Spinal cord (tissue), 9 donors: ENCODE measurements at regions not wholly inside any gene's neighbourhood (a gene's known extent, or its start where the extent isn't known, plus 50 kb on each side); places are given as distances from the start of the nearest gene placed in this dataset.

Experiments
- DNase-seq, 6 donors: peaks; one replicate each; pipeline versions ENCODE4 v3.0.0 to v3.0.0-alpha.2; 2013 to 2015; ENCODE audit warnings: low spot score in 6 of 6, low read depth in 4 of 6
- H3K27ac ChIP-seq: one replicate; pipeline ENCODE4 v1.5.1; 2013; ENCODE audit warnings: low read depth, low read length, control low read depth
- H3K27me3 ChIP-seq: one replicate; pipeline ENCODE4 v1.6.1; 2013; ENCODE audit warnings: low read length; ENCODE audit not compliant: control insufficient read depth, insufficient read depth
- H3K36me3 ChIP-seq: one replicate; pipeline ENCODE4 v1.6.1; 2013; ENCODE audit warnings: low read length; ENCODE audit not compliant: control insufficient read depth, insufficient read depth
- H3K4me1 ChIP-seq: one replicate; pipeline ENCODE4 v1.6.1; 2013; ENCODE audit warnings: low read length; ENCODE audit not compliant: control insufficient read depth, insufficient read depth
- H3K4me3 ChIP-seq: one replicate; pipeline ENCODE4 v1.5.1; 2013; ENCODE audit warnings: low read depth, low read length, control low read depth
- H3K9me3 ChIP-seq: one replicate; pipeline ENCODE4 v1.6.1; 2013; ENCODE audit warnings: low read length; ENCODE audit not compliant: control insufficient read depth, insufficient read depth
- WGBS: methylation state at CpG from one replicate; pipeline ENCODE4 v1.1.5; 2013; ENCODE audit warnings: missing lambda C conversion rate; ENCODE audit not compliant: insufficient coverage; 5-methylcytosine and 5-hydroxymethylcytosine counted together
- donor health status: healthy.

GRCh38 chr4:12844141-12844540 is 640.0 kb downstream of the RAB28 start:
- H3K27me3 ChIP-seq = no peaks in the 10 kb centered on the region
- no peak overlapping the region for H3K27ac ChIP-seq
- peak in 1 of 6 donors; percentile 4 for DNase-seq
- H3K4me3 ChIP-seq = no peak overlapping the region
- H3K9me3 ChIP-seq = no peaks in the 10 kb centered on the region
- no peaks in the 10 kb centered on the region for H3K4me1 ChIP-seq
- H3K36me3 ChIP-seq = no peaks in the 10 kb centered on the region
- WGBS = no CpG with 5 or more reads among the region's 2 CpGs

- Histone ChIP-seq H3K36me3 (no peaks in the 10 kb centered on the region), H3K9me3 (peaks cover 2% of the 10 kb centered on the region), H3K27me3 (no peaks in the 10 kb centered on the region), H3K27ac (no peak overlapping the region), H3K4me3 (no peak overlapping the region), H3K4me1 (no peaks in the 10 kb centered on the region)
- no peak for DNase-seq
- 94% methylated on average over 2 of the region's 5 CpGs for WGBS
Measured at GRCh38 chr4:12827966-12828365, 656.2 kb downstream of the RAB28 start.

GRCh38 chr4:12791536-12791935 is 692.6 kb downstream of the RAB28 start:
- Histone ChIP-seq H3K9me3 (peaks cover 2% of the 10 kb centered on the region), H3K4me3 (no peak overlapping the region), H3K27me3 (no peaks in the 10 kb centered on the region), H3K27ac (no peak overlapping the region), H3K4me1 (no peaks in the 10 kb centered on the region), H3K36me3 (no peaks in the 10 kb centered on the region)
- WGBS = 58% methylated on average over 3 of the region's 4 CpGs
- peak in 2 of 6 donors; percentile 7 to 8 for DNase-seq

GRCh38 chr4:12787261-12787660 is 696.9 kb downstream of the RAB28 start:
- DNase-seq = no peak
- peaks cover 2% of the 10 kb centered on the region for H3K9me3 ChIP-seq
- no peak overlapping the region for H3K4me3 ChIP-seq
- no peaks in the 10 kb centered on the region for H3K36me3 ChIP-seq
- no peak overlapping the region for H3K27ac ChIP-seq
- H3K27me3 ChIP-seq = no peaks in the 10 kb centered on the region
- 80% methylated on average over 1 of the region's 1 CpG for WGBS
- H3K4me1 ChIP-seq = no peaks in the 10 kb centered on the region

- WGBS = 89% methylated on average over 2 of the region's 4 CpGs
- Histone ChIP-seq H3K27me3 (no peaks in the 10 kb centered on the region), H3K27ac (no peak overlapping the region), H3K9me3 (no peaks in the 10 kb centered on the region), H3K4me3 (no peak overlapping the region), H3K36me3 (no peaks in the 10 kb centered on the region), H3K4me1 (no peaks in the 10 kb centered on the region)
- no peak for DNase-seq
Measured at GRCh38 chr4:12778706-12779105, 705.4 kb downstream of the RAB28 start.

GRCh38 chr4:12778191-12778590 is 705.9 kb downstream of the RAB28 start:
- H3K4me3 ChIP-seq = no peak overlapping the region
- no peaks in the 10 kb centered on the region for H3K36me3 ChIP-seq
- DNase-seq = no peak
- no peaks in the 10 kb centered on the region for H3K27me3 ChIP-seq
- no peak overlapping the region for H3K27ac ChIP-seq
- no peaks in the 10 kb centered on the region for H3K9me3 ChIP-seq
- no peaks in the 10 kb centered on the region for H3K4me1 ChIP-seq
- no CpG with 5 or more reads among the region's 5 CpGs for WGBS

- peak in 1 of 6 donors; percentile 9 for DNase-seq
- no peaks in the 10 kb centered on the region for H3K9me3 ChIP-seq
- no peak overlapping the region for H3K4me3 ChIP-seq
- whole genome bisulfite sequencing = 83% methylated on average over 1 of the region's 2 CpGs
- H3K4me1 ChIP-seq = no peaks in the 10 kb centered on the region
- no peaks in the 10 kb centered on the region for H3K27me3 ChIP-seq
- no peak overlapping the region for H3K27ac ChIP-seq
- no peaks in the 10 kb centered on the region for H3K36me3 ChIP-seq
Measured at GRCh38 chr4:12770351-12770750, 713.8 kb downstream of the RAB28 start.

GRCh38 chr4:12761694-12762093 is 722.4 kb downstream of the RAB28 start:
- H3K27me3 ChIP-seq = no peaks in the 10 kb centered on the region
- no peak overlapping the region for H3K4me3 ChIP-seq
- no peaks in the 10 kb centered on the region for H3K9me3 ChIP-seq
- H3K36me3 ChIP-seq = no peaks in the 10 kb centered on the region
- no peak overlapping the region for H3K27ac ChIP-seq
- H3K4me1 ChIP-seq = no peaks in the 10 kb centered on the region
- no peak for DNase-seq
- WGBS = no CpG with 5 or more reads among the region's 4 CpGs

- Histone ChIP-seq H3K27me3 (no peaks in the 10 kb centered on the region), H3K27ac (no peak overlapping the region), H3K9me3 (peaks cover 1% of the 10 kb centered on the region), H3K4me1 (no peaks in the 10 kb centered on the region), H3K4me3 (no peak overlapping the region), H3K36me3 (no peaks in the 10 kb centered on the region)
- 35% methylated on average over 2 of the region's 5 CpGs for WGBS
- DNase-seq = no peak
Measured at GRCh38 chr4:12747154-12747553, 737.0 kb downstream of the RAB28 start.

- no peak overlapping the region for H3K27ac ChIP-seq
- H3K27me3 ChIP-seq = no peaks in the 10 kb centered on the region
- DNase-seq = peak in 1 of 6 donors; percentile 13
- no peaks in the 10 kb centered on the region for H3K4me1 ChIP-seq
- 65% methylated on average over 13 of the region's 13 CpGs for WGBS
- peaks cover 1% of the 10 kb centered on the region for H3K9me3 ChIP-seq
- no peak overlapping the region for H3K4me3 ChIP-seq
- H3K36me3 ChIP-seq = no peaks in the 10 kb centered on the region
Measured at GRCh38 chr4:12746221-12746620, 737.9 kb downstream of the RAB28 start.
